Endodermal cell (in vitro differentiated cells): ENCODE measurements at regions not wholly inside any gene's neighbourhood (a gene's known extent, or its start where the extent isn't known, plus 50 kb on each side); places are given as distances from the start of the nearest gene placed in this dataset.
A peak's percentile ranks its signal among the peaks of the same experiment; 100 is the strongest.

Experiments used
- DNase-seq: peaks from one replicate; pipeline ENCODE4 v3.0.0-alpha.2; 2017
- H3K27ac ChIP-seq: 2 replicates; pipeline ENCODE4 v1.5.1; 2013; ENCODE audit warnings: mild to moderate bottlenecking, low read depth, low read length, moderate library complexity
- H3K27me3 ChIP-seq: 2 replicates; pipeline ENCODE4 v1.6.1; 2013; ENCODE audit warnings: mild to moderate bottlenecking, low read length, moderate library complexity; ENCODE audit not compliant: insufficient read depth, control insufficient read depth, poor library complexity, severe bottlenecking
- H3K36me3 ChIP-seq: 2 replicates; pipeline ENCODE4 v1.7.0; 2013; ENCODE audit warnings: mild to moderate bottlenecking, low read length, moderate library complexity; ENCODE audit not compliant: control insufficient read depth, insufficient read depth
- H3K4me1 ChIP-seq: one replicate; pipeline ENCODE4 v1.7.0; 2013; ENCODE audit warnings: low read length; ENCODE audit not compliant: control insufficient read depth, insufficient read depth
- H3K4me3 ChIP-seq: 2 replicates; pipeline ENCODE4 v1.5.1; 2013; ENCODE audit warnings: mild to moderate bottlenecking, low read length, moderate library complexity
- H3K9ac ChIP-seq: 2 replicates; pipeline ENCODE4 v1.6.1; 2013; ENCODE audit warnings: mild to moderate bottlenecking, low read length, moderate library complexity; ENCODE audit not compliant: poor library complexity, severe bottlenecking; ENCODE audit errors: extremely low read depth
- H3K9me3 ChIP-seq: 2 replicates; pipeline ENCODE4 v1.6.1; 2013; ENCODE audit warnings: mild to moderate bottlenecking, low read length, moderate library complexity; ENCODE audit not compliant: control insufficient read depth
- H3K27ac Mint-ChIP-seq: 2 replicates; pipeline ENCODE4 v1.8.0; 2020; ENCODE audit warnings: mixed read lengths
- H3K27me3 Mint-ChIP-seq: 2 replicates; pipeline ENCODE4 v1.8.0; 2021; ENCODE audit warnings: mild to moderate bottlenecking, mixed read lengths; ENCODE audit not compliant: insufficient read depth
- H3K36me3 Mint-ChIP-seq: 2 replicates; pipeline ENCODE4 v1.8.0; 2020; ENCODE audit warnings: low read depth, mixed read lengths
- H3K4me1 Mint-ChIP-seq: 2 replicates; pipeline ENCODE4 v1.8.0; 2020; ENCODE audit warnings: mixed read lengths
- H3K4me3 Mint-ChIP-seq: 2 replicates; pipeline ENCODE4 v1.8.0; 2020; ENCODE audit warnings: mild to moderate bottlenecking, moderate library complexity, mixed read lengths
- H3K9me3 Mint-ChIP-seq: 2 replicates; pipeline ENCODE4 v1.8.0; 2020; ENCODE audit warnings: mild to moderate bottlenecking, mixed read lengths
- WGBS, 2 experiments: methylation state at CpG; one replicate each; pipeline versions ENCODE4 v1.1.5 to v1.1.7; 2013; ENCODE audit warnings: missing lambda C conversion rate in 2 of 2, mixed read lengths in 1 of 2; ENCODE audit not compliant: insufficient coverage in 1 of 2, insufficient read length in 1 of 2; 5-methylcytosine and 5-hydroxymethylcytosine counted together
- TF ChIP-seq, protein P1 (sequence below): fragments of 200-600 bp; sonication (generic); conservative IDR thresholded peaks from 2 replicates; pipeline ENCODE4 v1.5.0; 2021; ENCODE audit warnings: antibody characterized with exemption, mild to moderate bottlenecking

DNA sequence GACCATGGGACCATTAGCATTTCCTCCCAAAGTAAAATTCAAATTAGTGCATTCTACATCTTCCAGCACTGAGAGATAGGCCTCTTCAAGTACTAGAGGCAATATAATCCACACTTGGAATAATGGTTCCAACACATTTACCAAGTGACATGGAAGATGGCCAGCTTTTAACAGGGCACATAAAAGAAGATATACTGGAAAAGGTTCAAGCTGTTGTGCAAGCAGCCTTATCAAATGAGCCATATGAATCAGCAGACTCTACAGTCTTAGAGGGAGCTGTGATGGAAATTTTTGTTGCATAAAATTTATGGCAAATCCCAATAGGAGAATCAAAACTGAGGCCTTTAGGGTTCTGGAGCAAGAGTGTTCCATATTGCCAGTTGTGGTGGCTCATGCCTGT, 526.6 kb upstream of the IRAK1BP1 start:
- Mint-ChIP-seq H3K9me3 (no peaks in the 10 kb centered on the region), H3K4me3 (no peak overlapping the region)

GRCh38 chr6:78345882-78346281, 521.5 kb upstream of the IRAK1BP1 start:
- Histone ChIP-seq H3K36me3 (no peaks in the 10 kb centered on the region), H3K27ac (no peak overlapping the region), H3K9me3 (no peaks in the 10 kb centered on the region), H3K4me1 (no peaks in the 10 kb centered on the region), H3K27me3 (no peaks in the 10 kb centered on the region), H3K4me3 (no peak overlapping the region), H3K9ac (no peak overlapping the region)
- no peaks in the 10 kb centered on the region for H3K9me3 Mint-ChIP-seq
- H3K4me1 Mint-ChIP-seq = peaks cover 6% of the 10 kb centered on the region
- WGBS, 2 experiments = 73 to 86% methylated on average over 2 of the region's 2 CpGs
- TF ChIP-seq, protein P1, sequence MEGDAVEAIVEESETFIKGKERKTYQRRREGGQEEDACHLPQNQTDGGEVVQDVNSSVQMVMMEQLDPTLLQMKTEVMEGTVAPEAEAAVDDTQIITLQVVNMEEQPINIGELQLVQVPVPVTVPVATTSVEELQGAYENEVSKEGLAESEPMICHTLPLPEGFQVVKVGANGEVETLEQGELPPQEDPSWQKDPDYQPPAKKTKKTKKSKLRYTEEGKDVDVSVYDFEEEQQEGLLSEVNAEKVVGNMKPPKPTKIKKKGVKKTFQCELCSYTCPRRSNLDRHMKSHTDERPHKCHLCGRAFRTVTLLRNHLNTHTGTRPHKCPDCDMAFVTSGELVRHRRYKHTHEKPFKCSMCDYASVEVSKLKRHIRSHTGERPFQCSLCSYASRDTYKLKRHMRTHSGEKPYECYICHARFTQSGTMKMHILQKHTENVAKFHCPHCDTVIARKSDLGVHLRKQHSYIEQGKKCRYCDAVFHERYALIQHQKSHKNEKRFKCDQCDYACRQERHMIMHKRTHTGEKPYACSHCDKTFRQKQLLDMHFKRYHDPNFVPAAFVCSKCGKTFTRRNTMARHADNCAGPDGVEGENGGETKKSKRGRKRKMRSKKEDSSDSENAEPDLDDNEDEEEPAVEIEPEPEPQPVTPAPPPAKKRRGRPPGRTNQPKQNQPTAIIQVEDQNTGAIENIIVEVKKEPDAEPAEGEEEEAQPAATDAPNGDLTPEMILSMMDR = no peak
- no peak for DNase-seq
- H3K27ac Mint-ChIP-seq = peak overlapping the region; percentile 25
- no peaks in the 10 kb centered on the region for H3K27me3 Mint-ChIP-seq
- H3K36me3 Mint-ChIP-seq = no peaks in the 10 kb centered on the region
- H3K4me3 Mint-ChIP-seq = no peak overlapping the region

More for the DNA sequence above, 526.6 kb upstream of the IRAK1BP1 start:
- no peak overlapping the region for H3K27ac Mint-ChIP-seq
- Histone ChIP-seq H3K27me3 (no peaks in the 10 kb centered on the region), H3K9me3 (no peaks in the 10 kb centered on the region), H3K9ac (no peak overlapping the region), H3K4me3 (no peak overlapping the region), H3K4me1 (no peaks in the 10 kb centered on the region), H3K27ac (no peak overlapping the region), H3K36me3 (no peaks in the 10 kb centered on the region)
- H3K36me3 Mint-ChIP-seq = no peaks in the 10 kb centered on the region
- TF ChIP-seq, protein P1 = no peak
- H3K4me1 Mint-ChIP-seq = no peaks in the 10 kb centered on the region
- no peak for DNase-seq
- H3K27me3 Mint-ChIP-seq = no peaks in the 10 kb centered on the region

DNA sequence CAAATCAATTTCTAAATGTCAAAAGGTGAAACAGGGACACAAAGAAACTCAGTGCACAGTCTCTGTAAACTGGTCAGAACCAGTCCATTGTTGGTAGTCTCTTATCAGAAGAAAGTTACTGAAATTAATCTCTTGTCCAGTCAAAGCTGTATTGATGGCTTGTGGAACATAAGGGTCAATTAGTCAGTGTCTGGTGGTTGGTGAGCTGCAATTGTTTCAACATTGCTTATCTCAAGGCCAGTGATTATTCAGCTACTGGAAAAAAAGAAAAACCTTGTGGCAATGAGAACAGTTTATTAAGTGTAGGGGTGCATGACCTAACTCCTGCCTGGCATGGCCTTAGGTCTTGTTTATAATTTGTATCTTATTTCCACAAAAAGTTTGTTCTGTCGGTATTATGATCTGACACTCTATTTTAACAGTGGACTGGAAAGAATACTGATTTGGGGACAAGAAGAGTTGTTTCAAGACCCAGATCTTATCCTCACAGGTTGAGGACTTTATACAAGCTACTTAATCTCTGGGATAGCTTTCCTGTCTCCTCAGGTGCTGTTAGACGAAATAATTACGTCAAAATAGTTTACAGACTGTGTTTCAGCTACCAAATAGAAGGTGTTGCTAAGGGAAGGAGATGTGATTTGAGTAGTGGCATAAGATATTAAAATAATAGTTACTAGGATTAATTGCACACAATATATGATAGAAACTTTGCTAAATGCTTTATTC, 520.0 kb upstream of the IRAK1BP1 start:
- Histone ChIP-seq H3K4me3 (no peak overlapping the region), H3K36me3 (no peaks in the 10 kb centered on the region), H3K27me3 (no peaks in the 10 kb centered on the region), H3K9me3 (no peaks in the 10 kb centered on the region), H3K4me1 (no peaks in the 10 kb centered on the region), H3K27ac (no peak overlapping the region), H3K9ac (no peak overlapping the region)
- no peaks in the 10 kb centered on the region for H3K27me3 Mint-ChIP-seq
- DNase-seq = no peak
- no peak overlapping the region for H3K4me3 Mint-ChIP-seq
- H3K4me1 Mint-ChIP-seq = peaks cover 6% of the 10 kb centered on the region
- no peaks in the 10 kb centered on the region for H3K9me3 Mint-ChIP-seq
- H3K27ac Mint-ChIP-seq = no peak overlapping the region
- no peaks in the 10 kb centered on the region for H3K36me3 Mint-ChIP-seq
- TF ChIP-seq, protein P1 = no peak
- 95 to 100% methylated on average over 1 to 3 of the region's 3 CpGs for WGBS, 2 experiments
